Skin of body (tissue), 1 donor: ENCODE measurements at regions not wholly inside any gene's neighbourhood (a gene's known extent, or its start where the extent isn't known, plus 50 kb on each side); places are given as distances from the start of the nearest gene placed in this dataset.

Experiments used
- DNase-seq: peaks from one replicate; lab custom pipeline; 2025; lab: John Stamatoyannopoulos, UW

DNA sequence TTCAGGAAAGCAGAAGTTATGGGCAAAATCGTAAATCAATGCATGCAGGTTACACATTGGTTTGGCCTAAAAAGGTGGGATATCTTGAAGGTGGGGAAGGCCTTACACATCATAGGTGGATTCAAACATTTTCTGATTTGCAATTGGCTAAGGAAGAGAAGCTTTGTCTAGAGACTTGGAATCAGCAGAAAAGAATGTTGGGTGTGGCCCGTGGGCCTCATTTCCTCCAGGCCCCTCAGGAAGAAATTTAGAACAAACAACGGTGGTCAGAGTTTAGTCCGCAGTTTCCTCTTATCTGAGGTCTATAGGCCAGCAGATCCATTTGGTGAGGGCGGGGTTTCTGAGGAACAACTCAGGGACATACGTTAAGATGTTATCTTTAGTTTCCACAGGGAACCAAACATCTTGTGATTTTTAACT is 50.9 kb upstream of the AFF3 start:
- no peak for DNase-seq

DNA sequence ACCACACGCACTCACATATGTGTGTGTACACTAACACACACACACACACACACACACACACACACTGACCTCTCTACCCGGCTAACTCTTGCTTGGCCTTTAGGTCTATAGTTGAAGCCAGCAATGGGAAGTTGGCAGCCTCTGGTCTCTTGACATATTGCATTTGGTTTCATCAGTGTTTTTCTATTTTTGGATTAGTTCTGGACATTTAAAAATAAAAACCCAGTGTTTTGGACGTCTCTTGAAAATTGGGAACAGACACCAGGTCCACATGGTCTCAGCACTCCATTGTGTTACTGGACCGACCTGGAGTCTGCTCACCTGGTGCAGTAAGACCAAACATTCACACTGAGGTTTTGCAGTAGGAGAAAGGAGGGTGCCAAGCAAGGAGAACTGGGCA is 50.4 kb upstream of the AFF3 start:
- no peak for DNase-seq

GRCh38 chr2:100192300-100192699 is 49.9 kb upstream of the AFF3 start:
- DNase-seq = no peak
